Liver (tissue), 8 donors: ENCODE measurements at regions not wholly inside any gene's neighbourhood (a gene's known extent, or its start where the extent isn't known, plus 50 kb on each side); places are given as distances from the start of the nearest gene placed in this dataset.

Experiments
- DNase-seq: peaks from one replicate; pipeline ENCODE4 v3.0.0-alpha.2; 2017; ENCODE audit warnings: low spot score
- H3K27ac ChIP-seq, 2 donors: one replicate each; pipeline ENCODE4 v1.7.0; 2013; ENCODE audit warnings: inconsistent platforms in 2 of 2, low read length in 2 of 2, control low read depth in 1 of 2, low read depth in 1 of 2, mild to moderate bottlenecking in 1 of 2
- H3K27me3 ChIP-seq, 4 donors: one replicate each; pipeline versions ENCODE4 v1.6.1 to v1.7.0; 2013; ENCODE audit warnings: low read length in 3 of 4, inconsistent platforms in 1 of 4, mild to moderate bottlenecking in 1 of 4, moderate library complexity in 1 of 4; ENCODE audit not compliant: control insufficient read depth in 4 of 4, insufficient read depth in 4 of 4
- H3K36me3 ChIP-seq, 4 donors: one replicate each; pipeline versions ENCODE4 v1.6.1 to v1.7.0; 2013; ENCODE audit warnings: low read length in 3 of 4, mild to moderate bottlenecking in 3 of 4, low read depth in 1 of 4, moderate library complexity in 1 of 4; ENCODE audit not compliant: control insufficient read depth in 4 of 4, insufficient read depth in 3 of 4
- H3K4me1 ChIP-seq, 4 donors: one replicate each; pipeline versions ENCODE4 v1.6.1 to v1.7.0; 2013; ENCODE audit warnings: low read length in 3 of 4, mild to moderate bottlenecking in 3 of 4, moderate library complexity in 1 of 4; ENCODE audit not compliant: control insufficient read depth in 4 of 4, insufficient read depth in 4 of 4
- H3K4me3 ChIP-seq, 3 donors: one replicate each; pipeline versions ENCODE4 v1.6.1 to v1.7.0; 2013; ENCODE audit warnings: low read length in 3 of 3, control low read depth in 1 of 3, low read depth in 1 of 3, mild to moderate bottlenecking in 1 of 3
- H3K9ac ChIP-seq, 2 donors: one replicate each; pipeline ENCODE4 v1.7.0; 2013; ENCODE audit warnings: low read length in 2 of 2, mild to moderate bottlenecking in 2 of 2, moderate library complexity in 2 of 2, control low read depth in 1 of 2, low read depth in 1 of 2
- H3K9me3 ChIP-seq, 4 donors: one replicate each; pipeline versions ENCODE4 v1.6.1 to v1.7.0; 2013; ENCODE audit warnings: low read length in 3 of 4; ENCODE audit not compliant: control insufficient read depth in 4 of 4
- ATF3 ChIP-seq: IDR thresholded peaks from 2 replicates; pipeline ENCODE4 v1.6.1; 2016; ENCODE audit warnings: antibody characterized with exemption
- CTCF ChIP-seq: fragments of 150-350 bp; IDR thresholded peaks from 2 replicates; pipeline ENCODE4 v1.5.1; 2017; ENCODE audit warnings: improper control_type of control experiment, low read depth, low read length; ENCODE audit not compliant: missing input control
- EGR1 ChIP-seq, 2 donors: IDR thresholded peaks; 2 replicates each; pipeline ENCODE4 v1.6.1; 2016 to 2018; ENCODE audit warnings: antibody characterized with exemption in 2 of 2, low read depth in 2 of 2
- FOXA1 ChIP-seq: IDR thresholded peaks from 2 replicates; pipeline ENCODE4 v1.6.1; 2016; ENCODE audit warnings: antibody characterized with exemption
- FOXA2 ChIP-seq: IDR thresholded peaks from 2 replicates; pipeline ENCODE4 v1.6.1; 2016; ENCODE audit warnings: antibody characterized with exemption
- GABPA ChIP-seq, 2 donors: IDR thresholded peaks in 1 of 2; conservative IDR thresholded peaks in 1 of 2; 2 replicates each; pipeline ENCODE4 v1.6.1; 2016; ENCODE audit warnings: antibody characterized with exemption in 2 of 2, mild to moderate bottlenecking in 1 of 2, moderate library complexity in 1 of 2
- HNF4A ChIP-seq, 2 donors: conservative IDR thresholded peaks; 2 replicates each; pipeline ENCODE4 v1.6.1; 2016; ENCODE audit warnings: antibody characterized with exemption in 2 of 2, mild to moderate bottlenecking in 2 of 2
- HNF4G ChIP-seq: IDR thresholded peaks from 2 replicates; pipeline ENCODE4 v1.6.1; 2016; ENCODE audit warnings: antibody characterized with exemption
- JUND ChIP-seq, 2 donors: IDR thresholded peaks; 2 replicates each; pipeline ENCODE4 v1.6.1; 2016; ENCODE audit warnings: antibody characterized with exemption in 2 of 2
- MAX ChIP-seq: IDR thresholded peaks from 2 replicates; pipeline ENCODE4 v1.6.1; 2016; ENCODE audit warnings: antibody characterized with exemption
- NR2F2 ChIP-seq: IDR thresholded peaks from 2 replicates; pipeline ENCODE4 v1.6.1; 2016; ENCODE audit warnings: antibody characterized with exemption
- RAD21 ChIP-seq, 2 donors: IDR thresholded peaks; 2 replicates each; pipeline ENCODE4 v1.6.1; 2016; ENCODE audit warnings: antibody characterized with exemption in 2 of 2, mild to moderate bottlenecking in 2 of 2
- REST ChIP-seq: IDR thresholded peaks from 2 replicates; pipeline ENCODE4 v1.6.1; 2016; ENCODE audit warnings: antibody characterized with exemption, mild to moderate bottlenecking
- RXRA ChIP-seq, 2 donors: IDR thresholded peaks; 2 replicates each; pipeline ENCODE4 v1.6.1; 2017 to 2018; ENCODE audit warnings: antibody characterized with exemption in 2 of 2, mild to moderate bottlenecking in 1 of 2
- SP1 ChIP-seq: IDR thresholded peaks from 2 replicates; pipeline ENCODE4 v1.6.1; 2018; ENCODE audit warnings: antibody characterized with exemption, mild to moderate bottlenecking
- TAF1 ChIP-seq: conservative IDR thresholded peaks from 2 replicates; pipeline ENCODE4 v1.6.1; 2016; ENCODE audit warnings: antibody characterized with exemption, mild to moderate bottlenecking
- YY1 ChIP-seq: IDR thresholded peaks from 2 replicates; pipeline ENCODE4 v1.6.1; 2016; ENCODE audit warnings: antibody characterized with exemption, mild to moderate bottlenecking
- ZBTB33 ChIP-seq: IDR thresholded peaks from 2 replicates; pipeline ENCODE4 v1.6.1; 2016; ENCODE audit warnings: antibody characterized with exemption
- WGBS: extraction: QIAGEN DNeasy Blood & Tissue Kit; methylation state at CpG from one replicate; pipeline ENCODE4 v1.1.7; 2013; 5-methylcytosine and 5-hydroxymethylcytosine counted together
- donor health status: healthy.
- donor health status: healthy.
- donor health status: healthy.
- donor health status: healthy.
- donor health status: healthy.

- no peak for TF ChIP-seq FOXA2
- no peak for TF ChIP-seq HNF4G
- no peak for TF ChIP-seq TAF1
- no peak for TF ChIP-seq FOXA1
- TF ChIP-seq MAX, result no peak
- TF ChIP-seq ATF3, result no peak
- H3K27ac ChIP-seq, result no peak overlapping the region
- no peaks in the 10 kb centered on the region for H3K36me3 ChIP-seq
- no peaks in the 10 kb centered on the region for H3K27me3 ChIP-seq
- H3K9ac ChIP-seq, result no peak overlapping the region
- no peak overlapping the region for H3K4me3 ChIP-seq
- H3K4me1 ChIP-seq, result no peaks in the 10 kb centered on the region
- DNase-seq, result no peak
- WGBS, result 56% methylated on average over 1 of the region's 1 CpG
- no peaks in the 10 kb centered on the region for H3K9me3 ChIP-seq
Measured at GRCh38 chr4:134865675-134866074, 664.1 kb upstream of the PABPC4L start.

GRCh38 chr4:134862116-134862515 is 660.5 kb upstream of the PABPC4L start:
- H3K36me3 ChIP-seq, result no peaks in the 10 kb centered on the region
- no peaks in the 10 kb centered on the region for H3K27me3 ChIP-seq
- no peak overlapping the region for H3K27ac ChIP-seq
- no peak for TF ChIP-seq CTCF
- TF ChIP-seq FOXA2, result no peak
- no peak for TF ChIP-seq RXRA (IDR thresholded peaks at IDR 0.05)
- TF ChIP-seq ZBTB33, result no peak
- no peak for TF ChIP-seq HNF4G
- TF ChIP-seq ATF3, result no peak
- TF ChIP-seq EGR1 (IDR thresholded peaks at IDR 0.05; ENCODE audit: low read depth in 2 of 2), result no peak
- TF ChIP-seq SP1, result no peak
- TF ChIP-seq NR2F2, result no peak
- no peak for TF ChIP-seq TAF1
- no peak for TF ChIP-seq GABPA (IDR thresholded peaks at IDR 0.05 in 1 of 2, conservative IDR thresholded peaks at IDR 0.05 in 1 of 2)
- no peak for TF ChIP-seq RAD21 (IDR thresholded peaks at IDR 0.05)
- TF ChIP-seq YY1, result no peak
- no peak for TF ChIP-seq REST
- TF ChIP-seq MAX, result no peak
- no peak for TF ChIP-seq HNF4A (conservative IDR thresholded peaks at IDR 0.05)
- no peak for TF ChIP-seq JUND (IDR thresholded peaks at IDR 0.05)
- no peak for TF ChIP-seq FOXA1
- no peak overlapping the region for H3K9ac ChIP-seq
- H3K9me3 ChIP-seq, result no peaks in the 10 kb centered on the region
- H3K4me3 ChIP-seq, result no peak overlapping the region
- no peak for DNase-seq
- no peaks in the 10 kb centered on the region for H3K4me1 ChIP-seq
- 83% methylated on average over 2 of the region's 2 CpGs for WGBS
